ENCODE measurements at regions not wholly inside any gene's neighbourhood (a gene's known extent, or its start where the extent isn't known, plus 50 kb on each side); places are given as distances from the start of the nearest gene placed in this dataset.

DNA sequence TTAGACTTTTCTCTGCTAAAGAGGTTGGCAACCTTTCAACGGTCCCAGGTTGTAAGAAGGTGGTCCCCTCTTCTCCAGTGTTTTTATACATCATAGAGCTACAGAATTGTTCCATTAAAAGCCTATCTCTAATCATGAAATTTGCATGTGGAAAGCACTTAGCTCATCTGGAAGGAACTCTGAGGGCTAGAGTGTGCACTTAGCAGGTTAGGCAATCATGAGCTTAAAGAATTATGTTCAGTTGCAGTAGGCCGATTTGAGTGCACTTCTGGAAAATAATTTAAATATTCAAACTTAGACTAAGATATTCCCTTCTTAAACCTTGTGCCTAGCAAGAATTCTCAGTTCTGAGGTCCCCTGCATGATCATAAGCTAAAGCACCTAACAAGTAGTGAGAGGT is 468.7 kb downstream of the SPATA31D1 start:
- no peaks in the 10 kb centered on the region for H3K27me3 ChIP-seq (ENCODE audit: control insufficient read depth, insufficient read depth, low read length)
- no peak overlapping the region for H3K4me3 ChIP-seq (replicated peaks in 1 of 4; ENCODE audit: control extremely low read depth in 1 of 4, insufficient read depth in 1 of 4, low read depth in 3 of 4, low read length in 4 of 4)
- H3K4me1 ChIP-seq (ENCODE audit: control insufficient read depth, extremely low read depth, insufficient read depth, low read length), result no peaks in the 10 kb centered on the region
- H3K36me3 ChIP-seq (ENCODE audit: control insufficient read depth, insufficient read depth, low read length), result no peaks in the 10 kb centered on the region
- TF ChIP-seq CTCF (conservative IDR thresholded peaks at IDR 0.05 in 1 of 2, IDR thresholded peaks at IDR 0.05 in 1 of 2; ENCODE audit: low read depth in 1 of 2, low read length in 2 of 2) (no peak), EZH2 (IDR thresholded peaks at IDR 0.05; ENCODE audit: low read length, missing control alignments) (no peak)
- H2AFZ ChIP-seq (ENCODE audit: low read length), result no peak overlapping the region
- H3K4me2 ChIP-seq (ENCODE audit: extremely low read depth, insufficient read depth, low read length), result no peak overlapping the region
- no peak overlapping the region for H3K9ac ChIP-seq (ENCODE audit: insufficient read depth, low read length)
- H3K9me3 ChIP-seq (ENCODE audit: control insufficient read depth, insufficient read depth, low read depth, low read length), result no peaks in the 10 kb centered on the region
- no peaks in the 10 kb centered on the region for H4K20me1 ChIP-seq (ENCODE audit: control insufficient read depth, extremely low read depth, insufficient read depth, low read length)
- H3K27ac ChIP-seq (ENCODE audit: insufficient read depth, low read length), result no peak overlapping the region
- DNase-seq (ENCODE audit: low read depth in 2 of 2), result no peak
- H3K79me2 ChIP-seq (ENCODE audit: control insufficient read depth, insufficient read depth, low read length), result no peaks in the 10 kb centered on the region

- Histone ChIP-seq H3K4me3 (replicated peaks in 1 of 4; ENCODE audit: control extremely low read depth in 1 of 4, insufficient read depth in 1 of 4, low read depth in 3 of 4, low read length in 4 of 4) (no peak overlapping the region), H4K20me1 (ENCODE audit: control insufficient read depth, extremely low read depth, insufficient read depth, low read length) (no peaks in the 10 kb centered on the region), H3K79me2 (ENCODE audit: control insufficient read depth, insufficient read depth, low read length) (no peaks in the 10 kb centered on the region), H3K36me3 (ENCODE audit: control insufficient read depth, insufficient read depth, low read length) (no peaks in the 10 kb centered on the region), H3K4me2 (ENCODE audit: extremely low read depth, insufficient read depth, low read length) (no peak overlapping the region), H3K27ac (ENCODE audit: insufficient read depth, low read length) (no peak overlapping the region), H3K4me1 (ENCODE audit: control insufficient read depth, extremely low read depth, insufficient read depth, low read length) (no peaks in the 10 kb centered on the region), H2AFZ (ENCODE audit: low read length) (no peak overlapping the region), H3K9ac (ENCODE audit: insufficient read depth, low read length) (no peak overlapping the region), H3K9me3 (ENCODE audit: control insufficient read depth, insufficient read depth, low read depth, low read length) (no peaks in the 10 kb centered on the region), H3K27me3 (ENCODE audit: control insufficient read depth, insufficient read depth, low read length) (no peaks in the 10 kb centered on the region)
- DNase-seq (ENCODE audit: low read depth in 2 of 2), result no peak
- no peak for TF ChIP-seq CTCF (conservative IDR thresholded peaks at IDR 0.05 in 1 of 2, IDR thresholded peaks at IDR 0.05 in 1 of 2; ENCODE audit: low read depth in 1 of 2, low read length in 2 of 2)
- TF ChIP-seq EZH2 (IDR thresholded peaks at IDR 0.05; ENCODE audit: low read length, missing control alignments), result no peak
Observed at GRCh38 chr9:82457891-82458290, 469.3 kb downstream of the SPATA31D1 start.

DNA sequence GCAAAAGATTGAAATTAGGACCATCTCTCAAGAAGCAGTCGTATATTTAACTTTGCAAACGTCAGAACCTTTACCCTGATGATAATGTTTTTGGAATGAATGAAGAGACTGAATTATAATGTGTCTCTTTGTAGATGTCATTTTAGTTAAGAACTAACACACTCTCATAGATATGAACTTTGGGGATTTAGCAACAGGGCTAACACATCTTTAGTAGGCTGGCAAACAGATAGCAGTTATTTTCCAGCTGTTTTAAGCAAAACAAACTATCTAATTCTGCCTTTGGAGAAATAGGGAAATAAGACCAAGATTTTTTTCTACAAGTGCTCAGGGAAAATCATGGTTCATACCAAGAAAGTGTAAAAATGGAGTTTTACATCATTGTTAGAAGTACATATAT is 469.7 kb downstream of the SPATA31D1 start:
- Histone ChIP-seq H2AFZ (ENCODE audit: low read length) (no peak overlapping the region), H3K9ac (ENCODE audit: insufficient read depth, low read length) (no peak overlapping the region), H3K79me2 (ENCODE audit: control insufficient read depth, insufficient read depth, low read length) (no peaks in the 10 kb centered on the region), H3K4me3 (replicated peaks in 1 of 4; ENCODE audit: control extremely low read depth in 1 of 4, insufficient read depth in 1 of 4, low read depth in 3 of 4, low read length in 4 of 4) (no peak overlapping the region), H3K36me3 (ENCODE audit: control insufficient read depth, insufficient read depth, low read length) (no peaks in the 10 kb centered on the region), H3K27ac (ENCODE audit: insufficient read depth, low read length) (no peak overlapping the region), H3K4me1 (ENCODE audit: control insufficient read depth, extremely low read depth, insufficient read depth, low read length) (no peaks in the 10 kb centered on the region), H4K20me1 (ENCODE audit: control insufficient read depth, extremely low read depth, insufficient read depth, low read length) (no peaks in the 10 kb centered on the region), H3K9me3 (ENCODE audit: control insufficient read depth, insufficient read depth, low read depth, low read length) (no peaks in the 10 kb centered on the region), H3K4me2 (ENCODE audit: extremely low read depth, insufficient read depth, low read length) (no peak overlapping the region), H3K27me3 (ENCODE audit: control insufficient read depth, insufficient read depth, low read length) (no peaks in the 10 kb centered on the region)
- TF ChIP-seq CTCF (conservative IDR thresholded peaks at IDR 0.05 in 1 of 2, IDR thresholded peaks at IDR 0.05 in 1 of 2; ENCODE audit: low read depth in 1 of 2, low read length in 2 of 2), result no peak
- TF ChIP-seq EZH2 (IDR thresholded peaks at IDR 0.05; ENCODE audit: low read length, missing control alignments), result no peak
- DNase-seq (ENCODE audit: low read depth in 2 of 2), result no peak
